Activated CD8-positive, alpha-beta memory T cell treated with anti-CD3 and anti-CD28 coated beads, Interleukin-2, amount 10 ng/mL, durations not matched to agents 7 days and 5 days (primary cell): ENCODE measurements at regions not wholly inside any gene's neighbourhood (a gene's known extent, or its start where the extent isn't known, plus 50 kb on each side); places are given as distances from the start of the nearest gene placed in this dataset.
A peak's percentile ranks its signal among the peaks of the same experiment; 100 is the strongest.
"Not testable (repeated sequence)": the region's sequence is repeated elsewhere in the genome, so short reads cannot be mapped to it uniquely, and the experiment has no call there.

ENCODE experiments used
- ATAC-seq: fragments of 150-1000 bp; cut with Tn5 transposase; one replicate; pipeline ENCODE4 v1.10.0; 2021; ENCODE audit warnings: moderate library complexity
- CTCF ChIA-PET: fragments of 350-600 bp; sonication (Branson Sonifier 250); formaldehyde crosslinking; loops from one replicate; lab custom pipeline; 2021; ENCODE audit warnings: antibody characterized with exemption; lab: Charles Lee
- DNase-seq: peaks from one replicate; pipeline ENCODE4 v3.0.0-alpha.2; 2020
- H3K27ac Mint-ChIP-seq: one replicate; pipeline ENCODE4 v1.8.0; 2021; ENCODE audit warnings: mild to moderate bottlenecking, mixed read lengths
- H3K27me3 Mint-ChIP-seq: one replicate; pipeline ENCODE4 v1.8.0; 2021; ENCODE audit warnings: mixed read lengths
- H3K36me3 Mint-ChIP-seq: one replicate; pipeline ENCODE4 v1.8.0; 2021; ENCODE audit warnings: mild to moderate bottlenecking, mixed read lengths
- H3K4me1 Mint-ChIP-seq: one replicate; pipeline ENCODE4 v1.8.0; 2021; ENCODE audit warnings: mixed read lengths
- H3K4me3 Mint-ChIP-seq: one replicate; pipeline ENCODE4 v1.8.0; 2021; ENCODE audit warnings: mild to moderate bottlenecking, moderate library complexity, mixed read lengths
- H3K9me3 Mint-ChIP-seq: one replicate; pipeline ENCODE4 v1.8.0; 2022; ENCODE audit warnings: low read depth, mixed read lengths

DNA sequence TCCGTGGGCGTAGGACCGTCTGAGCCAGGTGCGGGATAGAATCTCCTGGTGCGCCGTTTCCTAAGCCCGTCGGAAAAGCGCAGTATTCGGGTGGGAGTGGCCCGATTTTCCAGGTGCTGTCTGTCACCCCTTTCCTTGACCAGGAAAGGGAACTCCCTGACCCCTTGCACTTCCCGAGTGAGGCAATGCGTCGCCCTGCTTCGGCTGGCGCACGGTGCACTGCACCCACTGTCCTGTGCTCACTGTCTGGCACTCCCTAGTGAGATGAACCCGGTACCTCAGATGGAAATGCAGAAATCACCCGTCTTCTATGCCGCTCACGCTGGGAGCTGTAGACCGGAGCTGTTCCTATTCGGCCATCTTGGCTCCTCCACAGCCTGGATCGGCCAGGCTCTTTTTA, 74.9 kb upstream of the LIFR start:
- H3K27ac Mint-ChIP-seq, ATAC-seq, H3K27me3 Mint-ChIP-seq, H3K9me3 Mint-ChIP-seq, CTCF ChIA-PET, H3K4me3 Mint-ChIP-seq, DNase-seq, H3K36me3 Mint-ChIP-seq, H3K4me1 Mint-ChIP-seq: not testable (repeated sequence)

DNA sequence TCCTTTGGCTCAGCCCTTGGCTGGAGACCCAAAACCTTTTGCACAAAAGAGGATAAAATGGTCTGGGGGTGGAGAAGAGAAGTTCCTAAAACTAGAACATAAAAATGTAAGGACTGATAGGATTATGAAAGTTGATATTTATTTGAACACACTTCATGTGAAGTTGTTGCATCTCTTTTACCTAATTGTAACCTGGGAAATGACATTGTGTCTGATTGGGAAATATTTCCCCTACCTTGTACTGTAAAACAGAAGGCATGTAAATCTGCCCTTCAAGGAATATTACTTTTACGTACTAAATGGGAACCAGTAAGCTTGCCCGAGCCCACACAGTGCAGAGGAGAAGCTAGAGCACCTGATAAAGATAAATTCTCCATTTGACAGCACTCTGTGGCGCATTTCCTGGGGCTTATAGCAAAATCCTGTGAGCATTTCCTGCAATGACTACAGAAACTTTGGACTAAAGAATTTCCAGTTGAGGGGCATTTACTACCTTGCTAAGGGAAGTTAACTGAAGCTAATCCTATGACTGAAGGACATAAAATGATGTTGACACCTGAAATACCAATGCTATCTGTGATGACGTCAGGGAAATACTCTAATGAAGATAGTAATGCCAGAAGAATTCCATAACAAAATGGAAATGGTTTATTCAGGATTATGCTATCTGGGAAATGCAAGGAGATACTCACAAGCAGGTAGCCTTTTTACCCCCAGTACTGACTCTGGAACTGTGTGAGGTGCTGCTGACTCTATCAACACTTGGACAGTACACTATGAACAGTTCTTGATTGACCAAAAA, 78.3 kb upstream of the LIFR start:
- Mint-ChIP-seq H3K27me3 (peaks cover 2% of the 10 kb centered on the region), H3K9me3 (peaks cover 3% of the 10 kb centered on the region), H3K4me3 (no peak overlapping the region), H3K27ac (no peak overlapping the region), H3K4me1 (no peaks in the 10 kb centered on the region), H3K36me3 (no peaks in the 10 kb centered on the region)
- ATAC-seq: no peak
- CTCF ChIA-PET: no interaction called here
- DNase-seq: no peak

GRCh38 chr5:38636626-38637025, 80.2 kb upstream of the LIFR start:
- DNase-seq (no peak), ATAC-seq (no peak)
- H3K9me3 Mint-ChIP-seq: peaks cover under 1% of the 10 kb centered on the region
- CTCF ChIA-PET: no interaction called here
- H3K4me1 Mint-ChIP-seq: no peaks in the 10 kb centered on the region
- H3K27me3 Mint-ChIP-seq: peaks cover 6% of the 10 kb centered on the region
- no peak overlapping the region for H3K4me3 Mint-ChIP-seq
- H3K36me3 Mint-ChIP-seq: no peaks in the 10 kb centered on the region
- no peak overlapping the region for H3K27ac Mint-ChIP-seq

GRCh38 chr5:38638656-38639055, 82.2 kb upstream of the LIFR start:
- Mint-ChIP-seq H3K27me3 (peaks cover 6% of the 10 kb centered on the region), H3K36me3 (no peaks in the 10 kb centered on the region), H3K9me3 (no peaks in the 10 kb centered on the region), H3K4me3 (no peak overlapping the region), H3K27ac (no peak overlapping the region), H3K4me1 (no peaks in the 10 kb centered on the region)
- no peak for DNase-seq
- ATAC-seq: no peak
- CTCF ChIA-PET: no interaction called here

GRCh38 chr5:38639377-38640358, 83.2 kb upstream of the LIFR start:
- CTCF ChIA-PET: no interaction called here
- no peaks in the 10 kb centered on the region for H3K9me3 Mint-ChIP-seq
- H3K4me1 Mint-ChIP-seq: no peaks in the 10 kb centered on the region
- H3K27ac Mint-ChIP-seq: no peak overlapping the region
- H3K36me3 Mint-ChIP-seq: no peaks in the 10 kb centered on the region
- no peak for ATAC-seq
- no peak for DNase-seq
- H3K4me3 Mint-ChIP-seq: no peak overlapping the region
- peaks cover 6% of the 10 kb centered on the region for H3K27me3 Mint-ChIP-seq

GRCh38 chr5:38641003-38641402, 84.6 kb upstream of the LIFR start:
- no peak overlapping the region for H3K4me3 Mint-ChIP-seq
- peaks cover 6% of the 10 kb centered on the region for H3K27me3 Mint-ChIP-seq
- H3K27ac Mint-ChIP-seq: no peak overlapping the region
- DNase-seq (no peak), ATAC-seq (no peak)
- CTCF ChIA-PET: no interaction called here
- no peaks in the 10 kb centered on the region for H3K9me3 Mint-ChIP-seq
- no peaks in the 10 kb centered on the region for H3K36me3 Mint-ChIP-seq
- no peaks in the 10 kb centered on the region for H3K4me1 Mint-ChIP-seq

DNA sequence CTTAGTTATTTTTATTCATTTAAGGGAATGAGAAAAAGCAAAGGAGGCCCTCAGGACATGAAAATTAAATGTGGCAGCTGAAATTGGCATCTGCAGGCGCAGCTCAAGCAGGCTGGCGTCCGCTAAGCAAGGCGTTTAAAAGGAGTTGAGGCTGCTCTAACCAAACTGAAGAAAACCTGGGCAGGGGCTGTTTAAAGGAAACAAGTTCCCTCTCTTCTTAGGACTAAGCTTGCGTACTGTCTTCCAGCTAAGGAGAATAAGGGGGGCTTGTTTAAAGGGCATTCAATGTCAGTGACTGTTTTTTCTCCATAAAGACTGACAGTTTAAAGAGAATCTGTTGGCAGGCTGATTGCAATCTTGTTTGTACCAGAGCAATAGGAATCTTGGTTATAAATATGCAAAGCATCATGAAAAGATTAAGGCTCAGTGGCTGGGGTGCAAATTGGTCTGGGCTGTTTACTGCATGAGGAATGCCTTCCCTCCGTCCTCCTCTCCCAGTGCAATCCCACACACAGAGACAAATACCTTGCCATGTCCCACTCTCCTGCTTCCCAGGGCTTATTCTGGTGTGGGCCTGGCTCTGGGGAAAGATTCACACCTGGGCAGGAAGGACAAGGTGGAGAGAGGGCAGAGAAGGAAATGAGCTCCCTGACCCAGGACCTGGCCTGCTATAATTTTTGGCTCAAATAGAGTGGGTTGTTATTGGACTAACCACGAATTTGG, 85.9 kb upstream of the LIFR start:
- ATAC-seq (no peak), DNase-seq (no peak)
- H3K4me3 Mint-ChIP-seq: no peak overlapping the region
- no peaks in the 10 kb centered on the region for H3K36me3 Mint-ChIP-seq
- H3K9me3 Mint-ChIP-seq: no peaks in the 10 kb centered on the region
- peaks cover 6% of the 10 kb centered on the region for H3K27me3 Mint-ChIP-seq
- no peaks in the 10 kb centered on the region for H3K4me1 Mint-ChIP-seq
- no peak overlapping the region for H3K27ac Mint-ChIP-seq
- CTCF ChIA-PET: no interaction called here

DNA sequence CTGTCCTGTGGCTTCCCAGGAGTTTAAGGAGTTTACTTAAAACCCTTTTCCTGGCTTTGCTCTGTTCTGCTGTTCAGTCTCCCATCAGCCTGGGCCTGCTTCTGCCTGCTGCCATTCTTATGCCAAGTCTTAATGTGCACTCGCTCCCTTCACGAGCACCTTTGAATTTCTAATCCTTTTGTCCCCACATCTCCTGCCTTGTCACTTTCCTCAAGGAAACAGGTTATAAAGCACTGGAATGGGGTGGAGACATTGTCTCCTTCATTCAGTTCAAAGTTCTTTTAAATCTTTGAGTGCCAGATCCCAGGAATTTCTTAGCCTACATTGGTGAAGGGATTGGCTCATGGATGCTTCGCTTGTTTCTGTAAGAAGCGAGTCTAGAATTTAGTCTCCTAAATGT, 87.2 kb upstream of the LIFR start:
- DNase-seq (no peak), ATAC-seq (no peak)
- no peaks in the 10 kb centered on the region for H3K9me3 Mint-ChIP-seq
- H3K27ac Mint-ChIP-seq: no peak overlapping the region
- no peaks in the 10 kb centered on the region for H3K4me1 Mint-ChIP-seq
- H3K36me3 Mint-ChIP-seq: no peaks in the 10 kb centered on the region
- H3K27me3 Mint-ChIP-seq: peaks cover 6% of the 10 kb centered on the region
- no peak overlapping the region for H3K4me3 Mint-ChIP-seq
- CTCF ChIA-PET: no interaction called here

- no peak for ATAC-seq
- Mint-ChIP-seq H3K9me3 (no peaks in the 10 kb centered on the region), H3K27ac (no peak overlapping the region), H3K4me1 (peaks cover 5% of the 10 kb centered on the region), H3K4me3 (no peak overlapping the region), H3K36me3 (no peaks in the 10 kb centered on the region), H3K27me3 (no peaks in the 10 kb centered on the region)
- CTCF ChIA-PET: no interaction called here
- DNase-seq: no peak
These were observed 89.1 kb upstream of the LIFR start for GRCh38 chr5:38645508-38645907.

GRCh38 chr5:38648703-38649291, 92.4 kb upstream of the LIFR start:
- Mint-ChIP-seq H3K9me3 (no peaks in the 10 kb centered on the region), H3K4me3 (no peak overlapping the region), H3K27me3 (peaks cover 7% of the 10 kb centered on the region), H3K27ac (no peak overlapping the region), H3K36me3 (no peaks in the 10 kb centered on the region), H3K4me1 (peaks cover 10% of the 10 kb centered on the region)
- ATAC-seq (no peak), DNase-seq (no peak)
- CTCF ChIA-PET: no interaction called here

DNA sequence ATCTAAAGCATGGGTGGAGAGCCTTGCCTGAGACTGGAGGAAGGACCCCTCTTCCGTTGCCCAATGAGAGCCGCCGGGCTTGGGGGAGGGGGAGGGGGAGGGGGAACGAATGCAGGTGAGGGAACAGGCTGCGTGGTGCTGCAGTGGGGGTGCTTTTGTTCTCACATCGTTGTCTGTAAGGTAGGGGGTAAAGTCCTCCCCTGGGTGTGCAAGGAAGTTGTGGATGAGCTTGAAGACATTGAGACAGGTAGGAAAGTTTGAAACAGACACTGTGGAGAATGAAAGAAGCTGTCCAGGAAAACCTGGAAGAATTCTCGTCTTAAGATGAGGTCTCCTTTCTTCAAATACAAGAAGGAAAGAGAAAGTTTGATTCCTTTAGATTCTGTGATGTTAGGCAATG, 94.1 kb upstream of the LIFR start:
- CTCF ChIA-PET: no interaction called here
- Mint-ChIP-seq H3K27ac (no peak overlapping the region), H3K36me3 (no peaks in the 10 kb centered on the region), H3K4me1 (peaks cover 10% of the 10 kb centered on the region), H3K27me3 (peaks cover 15% of the 10 kb centered on the region), H3K4me3 (peak overlapping the region; percentile 57), H3K9me3 (no peaks in the 10 kb centered on the region)
- ATAC-seq (no peak), DNase-seq (no peak)

GRCh38 chr5:38650946-38651345, 94.5 kb upstream of the LIFR start:
- Mint-ChIP-seq H3K36me3 (no peaks in the 10 kb centered on the region), H3K27me3 (peaks cover 19% of the 10 kb centered on the region), H3K9me3 (no peaks in the 10 kb centered on the region), H3K4me1 (peaks cover 10% of the 10 kb centered on the region), H3K27ac (no peak overlapping the region), H3K4me3 (peak overlapping the region; percentile 57)
- DNase-seq: no peak
- CTCF ChIA-PET: no interaction called here
- no peak for ATAC-seq

DNA sequence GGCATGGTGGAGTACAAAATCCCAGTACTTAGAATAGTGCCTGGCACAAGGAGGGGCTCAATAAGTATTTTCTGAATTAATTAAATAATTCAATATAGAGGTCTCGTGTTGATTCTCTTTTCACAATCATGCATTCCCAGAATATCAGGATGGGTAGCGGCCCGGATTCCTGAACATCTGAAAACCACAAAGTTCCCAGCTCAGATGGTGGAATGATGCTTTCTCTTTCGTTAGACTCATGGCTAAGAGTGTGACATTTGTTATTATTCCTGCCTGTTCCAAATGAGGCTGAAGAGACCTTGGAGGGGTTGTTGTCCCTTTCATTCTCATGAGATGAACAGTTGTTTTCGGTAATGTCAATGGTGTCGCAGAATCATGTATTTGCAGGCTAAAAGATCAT, 95.4 kb upstream of the LIFR start:
- no peak overlapping the region for H3K27ac Mint-ChIP-seq
- ATAC-seq (no peak), DNase-seq (no peak)
- CTCF ChIA-PET: no interaction called here
- H3K4me1 Mint-ChIP-seq: peaks cover 10% of the 10 kb centered on the region
- peaks cover 20% of the 10 kb centered on the region for H3K27me3 Mint-ChIP-seq
- H3K36me3 Mint-ChIP-seq: no peaks in the 10 kb centered on the region
- H3K9me3 Mint-ChIP-seq: no peaks in the 10 kb centered on the region
- H3K4me3 Mint-ChIP-seq: no peak overlapping the region
